NCI-H146 treated with DMSO at 0.1 percent for 48 hours (cell line): ENCODE measurements at regions not wholly inside any gene's neighbourhood (a gene's known extent, or its start where the extent isn't known, plus 50 kb on each side); places are given as distances from the start of the nearest gene placed in this dataset.
A peak's percentile ranks its signal among the peaks of the same experiment; 100 is the strongest.

ENCODE experiments used
- DNase-seq: peaks from one replicate; lab custom pipeline; 2025; ENCODE audit not compliant: unreplicated experiment; lab: John Stamatoyannopoulos, UW

- DNase-seq = no peak
These were observed 311.9 kb downstream of the TCERG1L start for GRCh38 chr10:130999376-131000202.

- DNase-seq = no peak
These were observed 311.3 kb downstream of the TCERG1L start for GRCh38 chr10:131000244-131000643.

- no peak for DNase-seq
These were observed 310.8 kb downstream of the TCERG1L start for GRCh38 chr10:131000743-131001142.

- DNase-seq = no peak
These were observed 310.1 kb downstream of the TCERG1L start for GRCh38 chr10:131001438-131001837.

GRCh38 chr10:131002031-131002861 lies 309.3 kb downstream of the TCERG1L start:
- peak; percentile 9 for DNase-seq

- no peak for DNase-seq
These were observed 308.1 kb downstream of the TCERG1L start for GRCh38 chr10:131003455-131003854.

- no peak for DNase-seq
These were observed 307.2 kb downstream of the TCERG1L start for GRCh38 chr10:131004276-131004675.

- DNase-seq = no peak
These were observed 304.9 kb downstream of the TCERG1L start for GRCh38 chr10:131006458-131007256.

- DNase-seq = no peak
These were observed 301.7 kb downstream of the TCERG1L start for GRCh38 chr10:131009791-131010190.

GRCh38 chr10:131010965-131011575 lies 300.5 kb downstream of the TCERG1L start:
- DNase-seq = no peak

- DNase-seq = no peak
These were observed 299.4 kb downstream of the TCERG1L start for GRCh38 chr10:131011936-131012640.

- no peak for DNase-seq
These were observed 298.9 kb downstream of the TCERG1L start for GRCh38 chr10:131012641-131012985.

GRCh38 chr10:131013281-131013912 lies 298.1 kb downstream of the TCERG1L start:
- no peak for DNase-seq

- DNase-seq = no peak
These were observed 297.2 kb downstream of the TCERG1L start for GRCh38 chr10:131014271-131014670.

GRCh38 chr10:131015271-131015670 lies 296.2 kb downstream of the TCERG1L start:
- no peak for DNase-seq

- no peak for DNase-seq
These were observed 295.0 kb downstream of the TCERG1L start for GRCh38 chr10:131016556-131016955.

- no peak for DNase-seq
These were observed 293.8 kb downstream of the TCERG1L start for GRCh38 chr10:131017566-131018285.

- no peak for DNase-seq
These were observed 292.5 kb downstream of the TCERG1L start for GRCh38 chr10:131018886-131019500.

- DNase-seq = no peak
These were observed 291.8 kb downstream of the TCERG1L start for GRCh38 chr10:131019696-131020095.
